ENCODE measurements at regions not wholly inside any gene's neighbourhood (a gene's known extent, or its start where the extent isn't known, plus 50 kb on each side); places are given as distances from the start of the nearest gene placed in this dataset.

- DNase-seq: no peak
These were observed 57.2 kb upstream of the ACVR1 start for GRCh38 chr2:157933160-157933920.

GRCh38 chr2:157932480-157933159, 56.5 kb upstream of the ACVR1 start:
- DNase-seq: no peak

GRCh38 chr2:157931542-157931941, 55.4 kb upstream of the ACVR1 start:
- no peak for DNase-seq

- DNase-seq: no peak
These were observed 54.6 kb upstream of the ACVR1 start for GRCh38 chr2:157930728-157931127.

DNA sequence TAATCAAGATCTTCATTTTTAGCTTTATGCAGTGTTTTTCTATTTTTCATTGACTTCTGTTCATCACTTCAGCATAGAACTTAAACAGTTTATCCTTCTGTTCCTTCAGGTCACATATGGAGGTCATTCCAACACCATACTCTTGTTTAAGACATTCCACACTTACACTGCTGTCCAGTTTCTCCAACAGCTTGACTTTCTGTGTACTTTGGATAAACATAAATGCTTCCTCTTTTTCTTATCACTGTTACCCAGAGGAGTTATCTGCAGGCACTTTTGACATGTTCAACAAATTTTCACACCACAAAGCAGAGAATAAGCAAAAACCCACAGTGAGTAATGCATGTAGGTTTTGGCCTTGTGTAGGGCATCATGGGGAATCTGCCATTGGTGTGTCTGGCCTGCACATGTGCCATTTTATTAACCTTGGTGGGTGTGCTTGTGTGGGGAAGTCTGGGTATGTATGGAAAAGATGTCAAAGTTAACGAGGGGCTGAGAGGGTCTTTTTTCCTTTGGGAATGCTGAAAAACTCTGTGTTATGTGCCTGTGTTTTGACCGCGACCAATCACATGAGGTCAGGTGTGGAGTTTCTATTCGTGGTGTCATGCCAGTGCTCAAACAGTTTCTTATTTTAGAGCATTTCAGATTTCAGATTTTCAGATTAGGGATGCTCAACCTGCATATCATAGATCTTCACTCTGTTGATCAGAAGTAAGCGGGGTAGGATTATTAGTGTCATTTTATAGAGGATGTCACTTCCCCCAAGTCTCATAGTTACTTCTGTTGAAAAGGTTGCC, 53.9 kb upstream of the ACVR1 start:
- DNase-seq: no peak

GRCh38 chr2:157928372-157928771, 52.2 kb upstream of the ACVR1 start:
- no peak for DNase-seq

DNA sequence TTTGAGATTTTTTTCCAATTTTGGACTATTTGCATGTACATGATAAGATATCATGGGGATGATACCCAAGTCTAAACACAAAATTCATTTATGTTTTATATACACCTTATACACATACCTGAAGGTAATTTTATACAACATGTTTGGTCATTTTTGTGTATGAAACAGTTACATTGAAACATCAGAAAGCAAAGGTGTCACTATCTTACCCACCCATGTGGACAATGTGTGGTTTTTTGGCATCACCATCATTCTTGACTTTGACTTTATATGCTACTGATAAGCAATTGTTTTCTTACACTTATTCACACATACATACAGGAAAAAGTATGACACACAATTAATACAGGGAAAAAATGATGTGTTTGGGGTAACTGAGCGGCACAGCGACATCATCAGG, 51.0 kb upstream of the ACVR1 start:
- no peak for DNase-seq

Measured in NCI-H1694 treated with DMSO at 0.1 percent for 48 hours (cell line).